CD4-positive, alpha-beta memory T cell (primary cell): ENCODE measurements at regions not wholly inside any gene's neighbourhood (a gene's known extent, or its start where the extent isn't known, plus 50 kb on each side); places are given as distances from the start of the nearest gene placed in this dataset.

Experiments
- CTCF ChIA-PET: fragments of 350-600 bp; sonication (Branson Sonifier 250); formaldehyde crosslinking; loops from one replicate; lab custom pipeline; 2021; ENCODE audit warnings: inconsistent platforms; ENCODE audit not compliant: partially characterized antibody; lab: Charles Lee
- POLR2A ChIA-PET: fragments of 350-600 bp; sonication (Branson Sonifier 250); formaldehyde crosslinking; loops from one replicate; lab custom pipeline; 2021; ENCODE audit not compliant: partially characterized antibody; lab: Charles Lee
- DNase-seq, 5 donors: peaks; one replicate each; pipeline versions ENCODE4 v3.0.0 to v3.0.0-alpha.2; 2020 to 2022; ENCODE audit warnings: mixed read lengths in 1 of 5
- H3K27ac ChIP-seq: one replicate; pipeline ENCODE4 v1.7.0; 2013; ENCODE audit warnings: low read depth, low read length
- H3K27me3 ChIP-seq: 2 replicates; pipeline ENCODE4 v1.7.0; 2013; ENCODE audit warnings: mild to moderate bottlenecking, low read length, moderate library complexity; ENCODE audit not compliant: insufficient read depth
- H3K36me3 ChIP-seq: 2 replicates; pipeline ENCODE4 v1.7.0; 2013; ENCODE audit warnings: mild to moderate bottlenecking, low read length, moderate library complexity; ENCODE audit not compliant: insufficient read depth
- H3K4me1 ChIP-seq: 2 replicates; pipeline ENCODE4 v1.7.0; 2013; ENCODE audit warnings: mild to moderate bottlenecking, low read length, moderate library complexity; ENCODE audit not compliant: insufficient read depth
- H3K4me3 ChIP-seq, 2 donors: one replicate each; pipeline ENCODE4 v1.7.0; 2013; ENCODE audit warnings: low read length in 2 of 2, mild to moderate bottlenecking in 1 of 2
- H3K9me3 ChIP-seq, 2 donors: one replicate each; pipeline ENCODE4 v1.7.0; 2013; ENCODE audit warnings: low read length in 2 of 2, control low read depth in 1 of 2; ENCODE audit not compliant: control insufficient read depth in 1 of 2
- H3K27ac Mint-ChIP-seq, 7 donors: one replicate each; pipeline ENCODE4 v1.8.0; 2020 to 2021; ENCODE audit warnings: mixed read lengths in 7 of 7, mild to moderate bottlenecking in 6 of 7, inconsistent platforms in 3 of 7, moderate library complexity in 3 of 7
- H3K27me3 Mint-ChIP-seq, 2 donors: one replicate each; pipeline ENCODE4 v1.8.0; 2020 to 2021; ENCODE audit warnings: mixed read lengths in 2 of 2
- H3K36me3 Mint-ChIP-seq, 2 donors: one replicate each; pipeline ENCODE4 v1.8.0; 2020 to 2021; ENCODE audit warnings: mixed read lengths in 2 of 2, inconsistent platforms in 1 of 2, mild to moderate bottlenecking in 1 of 2
- H3K4me1 Mint-ChIP-seq, 4 donors: one replicate each; pipeline ENCODE4 v1.8.0; 2020 to 2021; ENCODE audit warnings: mixed read lengths in 4 of 4, mild to moderate bottlenecking in 1 of 4
- H3K4me3 Mint-ChIP-seq, 8 donors: one replicate each; pipeline ENCODE4 v1.8.0; 2020 to 2021; ENCODE audit warnings: mixed read lengths in 8 of 8, mild to moderate bottlenecking in 7 of 8, moderate library complexity in 6 of 8, inconsistent platforms in 3 of 8
- H3K9me3 Mint-ChIP-seq, 8 donors: one replicate each; pipeline ENCODE4 v1.8.0; 2020 to 2021; ENCODE audit warnings: mixed read lengths in 8 of 8, mild to moderate bottlenecking in 5 of 8, inconsistent platforms in 3 of 8, moderate library complexity in 1 of 8
- intact Hi-C: fragments of 100-400 bp; cut with micrococcal nuclease; formaldehyde crosslinking; loops from one replicate; pipeline ENCODE4 v1.15.1; 2023

- Mint-ChIP-seq H3K27me3 (no peaks in the 10 kb centered on the region), H3K4me1 (no peaks in the 10 kb centered on the region), H3K9me3 (peaks cover 5 to 16% (median 7%) of the 10 kb centered on the region in 8 donors), H3K27ac (no peak overlapping the region), H3K4me3 (no peak overlapping the region), H3K36me3 (no peaks in the 10 kb centered on the region)
- ChIA-PET POLR2A (no interaction called here), CTCF (no interaction called here)
- intact Hi-C loops: no loop called here
- Histone ChIP-seq H3K27ac (no peak overlapping the region), H3K4me3 (no peak overlapping the region), H3K36me3 (no peaks in the 10 kb centered on the region), H3K4me1 (no peaks in the 10 kb centered on the region), H3K27me3 (no peaks in the 10 kb centered on the region), H3K9me3 (no peaks in the 10 kb centered on the region)
- DNase-seq: no peak
Observed at GRCh38 chr15:97092656-97093055, 762.2 kb downstream of the NR2F2 start.

GRCh38 chr15:97096303-97096835, 765.9 kb downstream of the NR2F2 start:
- Mint-ChIP-seq H3K4me1 (no peaks in the 10 kb centered on the region), H3K36me3 (no peaks in the 10 kb centered on the region)
- CTCF ChIA-PET: no interaction called here

DNA sequence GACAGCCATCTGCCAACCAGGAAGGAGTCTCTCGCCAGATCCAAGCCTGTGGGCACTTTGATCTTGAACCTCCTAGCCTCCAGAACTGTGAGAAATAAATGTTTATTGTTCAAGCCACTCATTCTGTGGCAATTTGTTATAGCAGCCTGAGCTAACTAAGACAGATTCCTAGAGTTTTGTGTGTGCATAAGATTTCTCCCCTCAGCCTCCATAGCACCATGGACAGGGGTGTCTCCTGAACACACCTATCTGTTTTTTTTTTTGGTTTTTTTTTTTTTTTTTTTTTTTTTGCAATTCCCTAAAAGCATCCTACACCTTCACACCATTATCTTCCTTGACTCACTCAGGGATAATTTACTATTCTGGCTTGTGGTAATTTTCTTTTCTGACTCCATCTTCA, 768.5 kb downstream of the NR2F2 start:
- intact Hi-C loops: no loop called here
- Histone ChIP-seq H3K4me3 (no peak overlapping the region), H3K4me1 (no peaks in the 10 kb centered on the region), H3K9me3 (peaks cover 0 to 2% of the 10 kb centered on the region in 2 donors), H3K27ac (no peak overlapping the region), H3K36me3 (no peaks in the 10 kb centered on the region), H3K27me3 (no peaks in the 10 kb centered on the region)
- Mint-ChIP-seq H3K9me3 (peaks cover 4 to 21% (median 15%) of the 10 kb centered on the region in 8 donors), H3K27me3 (no peaks in the 10 kb centered on the region), H3K27ac (no peak overlapping the region), H3K4me1 (no peaks in the 10 kb centered on the region), H3K4me3 (no peak overlapping the region), H3K36me3 (no peaks in the 10 kb centered on the region)
- CTCF ChIA-PET: no interaction called here
- POLR2A ChIA-PET: no interaction called here
- no peak for DNase-seq

More at GRCh38 chr15:97096303-97096835, 765.9 kb downstream of the NR2F2 start:
- Mint-ChIP-seq H3K27ac (no peak overlapping the region), H3K27me3 (no peaks in the 10 kb centered on the region), H3K4me3 (no peak overlapping the region), H3K9me3 (peaks cover 9 to 21% (median 14%) of the 10 kb centered on the region in 8 donors)
- Histone ChIP-seq H3K4me3 (no peak overlapping the region), H3K27me3 (no peaks in the 10 kb centered on the region), H3K36me3 (no peaks in the 10 kb centered on the region), H3K27ac (no peak overlapping the region), H3K4me1 (no peaks in the 10 kb centered on the region), H3K9me3 (no peaks in the 10 kb centered on the region)
- DNase-seq: no peak
- POLR2A ChIA-PET: no interaction called here
- intact Hi-C loops: no loop called here

DNA sequence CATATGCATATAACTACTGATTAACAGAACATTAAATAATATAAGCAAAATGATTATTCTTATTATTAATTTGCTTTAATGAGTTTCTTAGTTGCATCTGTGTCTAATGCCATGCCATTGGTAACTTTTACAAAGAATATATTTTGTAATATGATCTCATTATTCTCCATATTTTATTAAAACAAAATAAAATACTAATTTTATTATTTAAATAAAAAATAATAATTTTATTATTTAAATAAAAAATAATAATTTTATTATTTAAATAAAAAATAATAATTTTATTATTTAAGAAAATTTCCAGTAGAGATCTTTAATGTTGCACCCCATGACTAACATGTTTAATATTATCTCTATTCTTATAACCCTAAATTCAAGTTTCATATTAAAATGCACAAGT, 771.1 kb downstream of the NR2F2 start:
- Histone ChIP-seq H3K9me3 (peaks cover 0 to 2% of the 10 kb centered on the region in 2 donors), H3K4me1 (no peaks in the 10 kb centered on the region), H3K4me3 (no peak overlapping the region), H3K27ac (no peak overlapping the region), H3K36me3 (no peaks in the 10 kb centered on the region), H3K27me3 (no peaks in the 10 kb centered on the region)
- DNase-seq: no peak
- Mint-ChIP-seq H3K4me1 (no peaks in the 10 kb centered on the region), H3K4me3 (no peak overlapping the region), H3K27ac (no peak overlapping the region), H3K36me3 (no peaks in the 10 kb centered on the region), H3K9me3 (peaks cover 4 to 27% (median 20%) of the 10 kb centered on the region in 8 donors), H3K27me3 (no peaks in the 10 kb centered on the region)
- intact Hi-C loops: no loop called here
- POLR2A ChIA-PET: no interaction called here
- CTCF ChIA-PET: no interaction called here

DNA sequence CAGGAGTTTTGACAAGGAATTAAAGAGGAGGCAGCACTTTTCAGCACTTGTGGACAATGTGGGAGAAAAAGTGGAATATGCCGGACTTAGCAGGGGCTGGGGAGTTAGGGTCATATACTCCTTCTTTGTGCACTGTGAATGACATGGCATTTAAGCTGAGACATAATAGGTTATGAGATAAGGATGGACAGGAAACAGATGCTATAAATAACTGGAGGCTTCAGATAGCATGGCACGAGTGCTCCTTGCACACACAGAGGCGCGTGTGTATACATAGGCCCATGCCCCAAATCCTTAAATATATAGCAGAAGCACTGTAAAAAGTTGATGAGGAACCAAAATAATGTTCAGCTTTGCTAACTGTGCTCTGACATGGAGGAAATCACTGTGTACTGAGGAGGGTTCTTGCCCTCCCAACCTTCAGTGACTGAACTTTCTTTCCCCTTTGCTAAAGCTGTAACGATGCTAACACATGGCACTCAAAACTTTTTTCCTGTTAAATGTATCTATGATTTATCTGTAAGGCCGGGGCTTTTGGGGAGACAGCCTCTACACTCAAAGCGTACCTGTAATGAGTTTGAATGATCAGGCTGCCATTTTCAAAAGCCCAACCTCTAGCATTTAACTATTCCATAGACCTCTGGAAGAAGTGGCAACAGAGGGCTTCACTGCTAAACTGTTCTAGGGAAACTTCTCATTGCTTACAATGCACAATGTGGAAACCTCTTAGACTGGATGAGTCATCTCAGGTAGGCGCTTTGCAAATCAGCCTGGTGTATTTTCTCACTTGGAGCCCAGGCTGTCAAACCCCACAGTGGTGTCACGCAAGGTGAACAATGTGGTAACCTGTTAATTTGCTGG, 784.6 kb downstream of the NR2F2 start:
- intact Hi-C loops: no loop called here
- H3K4me3 ChIP-seq: no peak overlapping the region
- POLR2A ChIA-PET: no interaction called here

GRCh38 chr15:97115761-97116070, 785.2 kb downstream of the NR2F2 start:
- H3K4me3 Mint-ChIP-seq: no peak overlapping the region
- ChIA-PET POLR2A (no interaction called here), CTCF (no interaction called here)
- Histone ChIP-seq H3K4me1 (no peaks in the 10 kb centered on the region), H3K4me3 (no peak overlapping the region), H3K27me3 (no peaks in the 10 kb centered on the region), H3K36me3 (no peaks in the 10 kb centered on the region), H3K27ac (no peak overlapping the region), H3K9me3 (peaks cover 0 to 6% of the 10 kb centered on the region in 2 donors)
- H3K4me1 Mint-ChIP-seq: no peaks in the 10 kb centered on the region
- no peak overlapping the region for H3K27ac Mint-ChIP-seq
- H3K9me3 Mint-ChIP-seq: peaks cover 6 to 24% (median 15%) of the 10 kb centered on the region in 8 donors
- intact Hi-C loops: no loop called here
- DNase-seq: no peak
- H3K27me3 Mint-ChIP-seq: no peaks in the 10 kb centered on the region
- H3K36me3 Mint-ChIP-seq: no peaks in the 10 kb centered on the region

More for the DNA sequence above, 784.6 kb downstream of the NR2F2 start:
- no peak overlapping the region for H3K4me3 Mint-ChIP-seq
- H3K9me3 Mint-ChIP-seq: peaks cover 8 to 24% (median 16%) of the 10 kb centered on the region in 8 donors
- CTCF ChIA-PET: no interaction called here
- no peak for DNase-seq
- H3K9me3 ChIP-seq: peaks cover 0 to 6% of the 10 kb centered on the region in 2 donors
- no peak overlapping the region for H3K27ac Mint-ChIP-seq
- no peaks in the 10 kb centered on the region for H3K36me3 ChIP-seq
- H3K27ac ChIP-seq: no peak overlapping the region
- no peaks in the 10 kb centered on the region for H3K4me1 Mint-ChIP-seq
- H3K27me3 ChIP-seq: no peaks in the 10 kb centered on the region
- H3K27me3 Mint-ChIP-seq: no peaks in the 10 kb centered on the region
- no peaks in the 10 kb centered on the region for H3K4me1 ChIP-seq
- H3K36me3 Mint-ChIP-seq: no peaks in the 10 kb centered on the region

DNA sequence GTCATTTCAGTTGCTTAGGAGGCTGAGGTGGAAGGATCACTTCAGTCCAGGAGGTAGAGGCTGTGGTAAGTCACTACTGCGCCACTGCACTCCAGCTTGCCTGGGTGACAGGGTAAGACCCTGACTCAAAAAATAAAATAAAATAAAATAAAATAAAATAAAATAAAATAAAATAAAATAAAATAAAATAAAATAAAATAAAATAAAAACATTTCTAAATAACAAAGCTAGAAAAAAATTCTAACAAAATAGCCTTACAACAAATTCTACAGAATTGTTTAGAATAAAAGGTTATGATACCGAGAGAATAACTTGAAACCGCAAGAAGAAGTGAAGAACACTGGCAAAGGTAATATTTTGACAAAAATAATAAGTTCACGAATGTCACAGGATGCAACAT, 794.3 kb downstream of the NR2F2 start:
- Histone ChIP-seq H3K36me3 (no peaks in the 10 kb centered on the region), H3K9me3 (no peaks in the 10 kb centered on the region), H3K4me3 (no peak overlapping the region), H3K4me1 (no peaks in the 10 kb centered on the region), H3K27ac (no peak overlapping the region), H3K27me3 (no peaks in the 10 kb centered on the region)
- H3K4me1 Mint-ChIP-seq: no peaks in the 10 kb centered on the region
- DNase-seq: no peak
- CTCF ChIA-PET: no interaction called here
- no peak overlapping the region for H3K27ac Mint-ChIP-seq
- intact Hi-C loops: no loop called here
- H3K4me3 Mint-ChIP-seq: no peak overlapping the region
- POLR2A ChIA-PET: no interaction called here
- H3K27me3 Mint-ChIP-seq: no peaks in the 10 kb centered on the region
- peaks cover 3 to 28% (median 6%) of the 10 kb centered on the region in 8 donors for H3K9me3 Mint-ChIP-seq
- H3K36me3 Mint-ChIP-seq: no peaks in the 10 kb centered on the region
